Smooth muscle cell (in vitro differentiated cells): ENCODE measurements at regions not wholly inside any gene's neighbourhood (a gene's known extent, or its start where the extent isn't known, plus 50 kb on each side); places are given as distances from the start of the nearest gene placed in this dataset.

Source experiments
- DNase-seq: peaks from one replicate; lab custom pipeline; 2025; ENCODE audit not compliant: unreplicated experiment; lab: John Stamatoyannopoulos, UW
- H2AFZ ChIP-seq: fragments of 200-600 bp; sonication (generic); 2 replicates; pipeline ENCODE4 v1.6.0; 2016; ENCODE audit warnings: antibody characterized with exemption, low read depth, mild to moderate bottlenecking
- H3F3A ChIP-seq: fragments of 200-600 bp; sonication (generic); 2 replicates; pipeline ENCODE4 v1.6.0; 2017; ENCODE audit warnings: antibody characterized with exemption, low read depth
- H3K27ac ChIP-seq: fragments of 200-600 bp; sonication (generic); 2 replicates; pipeline ENCODE4 v1.5.1; 2016; ENCODE audit warnings: low read depth, mild to moderate bottlenecking
- H3K27me3 ChIP-seq: fragments of 200-600 bp; sonication (generic); 2 replicates; pipeline ENCODE4 v1.6.1; 2016; ENCODE audit warnings: low read depth, mild to moderate bottlenecking
- H3K36me3 ChIP-seq: fragments of 200-600 bp; sonication (generic); 2 replicates; pipeline ENCODE4 v1.5.1; 2016; ENCODE audit warnings: low read depth
- H3K4me1 ChIP-seq: fragments of 200-600 bp; sonication (generic); 2 replicates; pipeline ENCODE4 v1.5.1; 2016; ENCODE audit warnings: low read depth
- H3K4me2 ChIP-seq: fragments of 200-600 bp; sonication (generic); 2 replicates; pipeline ENCODE4 v1.6.0; 2016; ENCODE audit warnings: mild to moderate bottlenecking
- H3K4me3 ChIP-seq: fragments of 200-600 bp; sonication (generic); 2 replicates; pipeline ENCODE4 v1.5.1; 2016; ENCODE audit warnings: mild to moderate bottlenecking
- H3K79me2 ChIP-seq: fragments of 200-600 bp; sonication (generic); 2 replicates; pipeline ENCODE4 v1.6.0; 2016; ENCODE audit warnings: low read depth, mild to moderate bottlenecking
- H3K9ac ChIP-seq: fragments of 200-600 bp; sonication (generic); 2 replicates; pipeline ENCODE4 v1.6.0; 2016; ENCODE audit warnings: low read depth
- H3K9me3 ChIP-seq: fragments of 200-600 bp; sonication (generic); replicated peaks from 2 replicates; pipeline ENCODE4 v1.5.1; 2016; ENCODE audit warnings: low read depth
- H4K20me1 ChIP-seq: fragments of 200-600 bp; sonication (generic); 2 replicates; pipeline ENCODE4 v1.6.0; 2016; ENCODE audit warnings: low read depth
- WGBS: methylation state at CpG from one replicate; pipeline ENCODE4 v1.1.7; 2016; ENCODE audit warnings: low lambda C conversion rate; 5-methylcytosine and 5-hydroxymethylcytosine counted together
- TF ChIP-seq, protein P1 (sequence below): fragments of 200-600 bp; sonication (generic); IDR thresholded peaks from 2 replicates; pipeline ENCODE4 v1.5.1; 2017; ENCODE audit warnings: borderline replicate concordance, mild to moderate bottlenecking, antibody characterized with exemption; ENCODE audit not compliant: insufficient read depth, poor library complexity, severe bottlenecking

GRCh38 chr9:100852088-100852487 lies 176.4 kb upstream of the PLPPR1 start:
- no peak overlapping the region for H3K9ac ChIP-seq
- no peaks in the 10 kb centered on the region for H3K27me3 ChIP-seq
- H3K36me3 ChIP-seq = no peaks in the 10 kb centered on the region
- H2AFZ ChIP-seq = no peak overlapping the region
- H3K4me3 ChIP-seq = no peak overlapping the region
- no peaks in the 10 kb centered on the region for H4K20me1 ChIP-seq
- H3F3A ChIP-seq = no peaks in the 10 kb centered on the region
- no peaks in the 10 kb centered on the region for H3K79me2 ChIP-seq
- DNase-seq = no peak
- no peaks in the 10 kb centered on the region for H3K4me1 ChIP-seq
- H3K9me3 ChIP-seq = no peaks in the 10 kb centered on the region
- no peak overlapping the region for H3K4me2 ChIP-seq
- H3K27ac ChIP-seq = no peak overlapping the region
- WGBS = 33% methylated on average over 4 of the region's 4 CpGs
- TF ChIP-seq, protein P1, sequence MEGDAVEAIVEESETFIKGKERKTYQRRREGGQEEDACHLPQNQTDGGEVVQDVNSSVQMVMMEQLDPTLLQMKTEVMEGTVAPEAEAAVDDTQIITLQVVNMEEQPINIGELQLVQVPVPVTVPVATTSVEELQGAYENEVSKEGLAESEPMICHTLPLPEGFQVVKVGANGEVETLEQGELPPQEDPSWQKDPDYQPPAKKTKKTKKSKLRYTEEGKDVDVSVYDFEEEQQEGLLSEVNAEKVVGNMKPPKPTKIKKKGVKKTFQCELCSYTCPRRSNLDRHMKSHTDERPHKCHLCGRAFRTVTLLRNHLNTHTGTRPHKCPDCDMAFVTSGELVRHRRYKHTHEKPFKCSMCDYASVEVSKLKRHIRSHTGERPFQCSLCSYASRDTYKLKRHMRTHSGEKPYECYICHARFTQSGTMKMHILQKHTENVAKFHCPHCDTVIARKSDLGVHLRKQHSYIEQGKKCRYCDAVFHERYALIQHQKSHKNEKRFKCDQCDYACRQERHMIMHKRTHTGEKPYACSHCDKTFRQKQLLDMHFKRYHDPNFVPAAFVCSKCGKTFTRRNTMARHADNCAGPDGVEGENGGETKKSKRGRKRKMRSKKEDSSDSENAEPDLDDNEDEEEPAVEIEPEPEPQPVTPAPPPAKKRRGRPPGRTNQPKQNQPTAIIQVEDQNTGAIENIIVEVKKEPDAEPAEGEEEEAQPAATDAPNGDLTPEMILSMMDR = no peak

GRCh38 chr9:100856238-100856637 lies 172.3 kb upstream of the PLPPR1 start:
- H3K27ac ChIP-seq = no peak overlapping the region
- H4K20me1 ChIP-seq = no peaks in the 10 kb centered on the region
- 80% methylated on average over 3 of the region's 3 CpGs for WGBS
- H3K4me2 ChIP-seq = no peak overlapping the region
- TF ChIP-seq, protein P1 = no peak
- H3K27me3 ChIP-seq = no peaks in the 10 kb centered on the region
- no peak overlapping the region for H3K4me3 ChIP-seq
- H3K9ac ChIP-seq = no peak overlapping the region
- H3K79me2 ChIP-seq = no peaks in the 10 kb centered on the region
- no peaks in the 10 kb centered on the region for H3K9me3 ChIP-seq
- DNase-seq = no peak
- no peaks in the 10 kb centered on the region for H3K36me3 ChIP-seq
- H3K4me1 ChIP-seq = no peaks in the 10 kb centered on the region
- no peak overlapping the region for H2AFZ ChIP-seq
- no peaks in the 10 kb centered on the region for H3F3A ChIP-seq

GRCh38 chr9:100865111-100865510 lies 163.4 kb upstream of the PLPPR1 start:
- no peak overlapping the region for H3K27ac ChIP-seq
- DNase-seq = no peak
- H3K4me2 ChIP-seq = no peak overlapping the region
- no peaks in the 10 kb centered on the region for H3K4me1 ChIP-seq
- no peak overlapping the region for H3K4me3 ChIP-seq
- H3K79me2 ChIP-seq = no peaks in the 10 kb centered on the region
- H3K36me3 ChIP-seq = no peaks in the 10 kb centered on the region
- no peaks in the 10 kb centered on the region for H3K27me3 ChIP-seq
- no peaks in the 10 kb centered on the region for H3K9me3 ChIP-seq
- TF ChIP-seq, protein P1 = no peak
- H2AFZ ChIP-seq = no peak overlapping the region
- H4K20me1 ChIP-seq = no peaks in the 10 kb centered on the region
- WGBS = 83% methylated on average over 3 of the region's 3 CpGs
- H3K9ac ChIP-seq = no peak overlapping the region
- H3F3A ChIP-seq = no peaks in the 10 kb centered on the region

GRCh38 chr9:100865648-100866047 lies 162.9 kb upstream of the PLPPR1 start:
- Histone ChIP-seq H3K36me3 (no peaks in the 10 kb centered on the region), H3K4me2 (no peak overlapping the region), H2AFZ (no peak overlapping the region), H3K4me3 (no peak overlapping the region), H3K4me1 (no peaks in the 10 kb centered on the region), H3K27me3 (no peaks in the 10 kb centered on the region), H3K79me2 (no peaks in the 10 kb centered on the region), H3K27ac (no peak overlapping the region), H3K9me3 (no peaks in the 10 kb centered on the region), H3K9ac (no peak overlapping the region), H3F3A (no peaks in the 10 kb centered on the region), H4K20me1 (no peaks in the 10 kb centered on the region)
- TF ChIP-seq, protein P1 = no peak
- 87% methylated on average over 4 of the region's 4 CpGs for WGBS
- DNase-seq = no peak
